Activated CD4-positive, CD25-positive, alpha-beta regulatory T cell treated with anti-CD3 and anti-CD28 coated beads, Interleukin-2, amount 50 U/mL, for 16 hours (primary cell): ENCODE measurements at regions not wholly inside any gene's neighbourhood (a gene's known extent, or its start where the extent isn't known, plus 50 kb on each side); places are given as distances from the start of the nearest gene placed in this dataset.

ENCODE experiments used
- DNase-seq: peaks from one replicate; pipeline ENCODE4 v3.0.0-alpha.2; 2020; ENCODE audit warnings: low read depth, low spot score

- no peak for DNase-seq
Observed at GRCh38 chr2:238700506-238701340, 147.2 kb upstream of the TWIST2 start.

- DNase-seq: no peak
Observed at GRCh38 chr2:238701341-238702206, 146.3 kb upstream of the TWIST2 start.

- DNase-seq: no peak
Observed at GRCh38 chr2:238702276-238703052, 145.4 kb upstream of the TWIST2 start.

- no peak for DNase-seq
Observed at GRCh38 chr2:238703053-238703415, 144.9 kb upstream of the TWIST2 start.

- DNase-seq: no peak
Observed at GRCh38 chr2:238703436-238703835, 144.4 kb upstream of the TWIST2 start.

GRCh38 chr2:238704471-238705225, 143.2 kb upstream of the TWIST2 start:
- DNase-seq: no peak

- DNase-seq: no peak
Observed at GRCh38 chr2:238706163-238706562, 141.7 kb upstream of the TWIST2 start.

GRCh38 chr2:238706673-238707072, 141.2 kb upstream of the TWIST2 start:
- no peak for DNase-seq

- DNase-seq: no peak
Observed at GRCh38 chr2:238709325-238710025, 138.4 kb upstream of the TWIST2 start.

GRCh38 chr2:238710032-238710735, 137.7 kb upstream of the TWIST2 start:
- DNase-seq: no peak

- DNase-seq: no peak
Observed at GRCh38 chr2:238710787-238711186, 137.1 kb upstream of the TWIST2 start.

GRCh38 chr2:238711346-238711745, 136.5 kb upstream of the TWIST2 start:
- DNase-seq: no peak

- DNase-seq: no peak
Observed at GRCh38 chr2:238712011-238712410, 135.9 kb upstream of the TWIST2 start.

- DNase-seq: no peak
Observed at GRCh38 chr2:238713198-238713826, 134.6 kb upstream of the TWIST2 start.

- DNase-seq: no peak
Observed at GRCh38 chr2:238714038-238714528, 133.8 kb upstream of the TWIST2 start.

GRCh38 chr2:238716171-238716570, 131.7 kb upstream of the TWIST2 start:
- no peak for DNase-seq

GRCh38 chr2:238716585-238716984, 131.3 kb upstream of the TWIST2 start:
- DNase-seq: no peak

- DNase-seq: no peak
Observed at GRCh38 chr2:238717084-238717483, 130.8 kb upstream of the TWIST2 start.

- no peak for DNase-seq
Observed at GRCh38 chr2:238719641-238720040, 128.2 kb upstream of the TWIST2 start.
